GM21367 (cell line): ENCODE measurements at regions not wholly inside any gene's neighbourhood (a gene's known extent, or its start where the extent isn't known, plus 50 kb on each side); places are given as distances from the start of the nearest gene placed in this dataset.
A peak's percentile ranks its signal among the peaks of the same experiment; 100 is the strongest.

ENCODE experiments used
- ATAC-seq: cut with Tn5 transposase; IDR thresholded peaks from one replicate; pipeline ENCODE4 v1.9.1; 2021; ENCODE audit not compliant: unreplicated experiment

DNA sequence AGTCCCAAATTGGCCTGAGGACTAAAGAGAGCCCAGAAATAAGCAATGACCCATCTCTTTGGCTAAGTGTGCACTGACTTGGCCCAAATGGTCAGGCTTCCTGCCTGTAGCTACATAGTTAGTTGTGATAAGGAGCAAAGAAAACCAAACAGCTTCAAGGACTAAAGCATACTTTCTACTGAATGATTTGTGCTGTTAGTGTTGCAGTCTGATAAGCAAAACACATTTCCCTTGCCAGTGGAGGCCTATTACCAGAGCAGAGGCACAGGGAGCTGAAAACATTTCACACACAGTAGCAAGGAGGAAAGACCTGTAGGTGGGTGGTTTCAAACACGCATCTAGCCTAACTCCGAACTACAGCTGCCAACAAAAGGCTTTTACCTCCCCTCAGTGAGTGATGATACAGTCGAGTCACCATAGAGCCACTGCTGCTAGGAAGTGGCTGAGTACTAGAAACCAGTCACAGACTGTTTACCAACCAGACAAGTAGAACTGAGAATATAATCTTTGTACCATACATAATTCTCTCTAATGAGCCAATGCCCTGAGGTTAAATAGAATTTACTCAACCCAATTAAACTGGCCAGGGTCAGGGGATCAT is 222.3 kb upstream of the THBS1 start:
- ATAC-seq = no peak

DNA sequence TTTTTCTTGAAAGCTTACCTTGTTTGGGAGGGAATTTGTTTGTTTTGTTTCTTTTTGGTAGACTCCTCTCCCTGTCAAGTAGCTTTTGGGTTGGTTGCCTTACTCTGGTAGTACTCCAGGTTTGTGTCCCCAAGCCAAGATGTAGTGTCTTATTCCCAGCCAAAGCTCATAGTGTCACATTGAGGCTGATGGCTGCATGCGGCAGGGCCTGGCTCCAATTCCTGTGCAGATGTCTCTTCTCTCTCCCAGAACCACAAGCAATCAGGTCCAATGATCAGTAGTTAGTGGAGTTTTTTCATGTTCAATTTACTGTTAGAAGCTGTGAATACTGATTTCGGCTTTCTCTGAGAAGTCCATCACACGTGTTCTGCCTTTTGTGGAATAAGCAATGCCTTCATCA is 221.1 kb upstream of the THBS1 start:
- no peak for ATAC-seq

DNA sequence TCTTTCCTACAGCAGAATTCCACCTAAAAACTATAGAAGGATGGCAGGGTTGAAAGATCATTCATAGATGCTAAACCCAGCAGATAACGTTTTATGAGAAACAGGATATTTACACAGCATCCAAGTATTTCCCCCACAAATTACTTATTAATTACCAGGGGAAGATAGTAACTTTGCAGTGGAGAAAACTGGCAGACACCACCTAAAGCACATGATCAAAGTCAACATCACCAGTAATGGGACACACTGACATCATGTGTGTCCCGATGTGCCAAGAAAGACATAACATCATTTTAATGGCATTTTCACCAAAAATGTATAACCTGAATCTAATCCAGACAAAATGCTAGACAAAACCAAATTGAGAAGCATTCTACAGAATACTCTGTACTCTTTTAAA is 220.4 kb upstream of the THBS1 start:
- no peak for ATAC-seq

DNA sequence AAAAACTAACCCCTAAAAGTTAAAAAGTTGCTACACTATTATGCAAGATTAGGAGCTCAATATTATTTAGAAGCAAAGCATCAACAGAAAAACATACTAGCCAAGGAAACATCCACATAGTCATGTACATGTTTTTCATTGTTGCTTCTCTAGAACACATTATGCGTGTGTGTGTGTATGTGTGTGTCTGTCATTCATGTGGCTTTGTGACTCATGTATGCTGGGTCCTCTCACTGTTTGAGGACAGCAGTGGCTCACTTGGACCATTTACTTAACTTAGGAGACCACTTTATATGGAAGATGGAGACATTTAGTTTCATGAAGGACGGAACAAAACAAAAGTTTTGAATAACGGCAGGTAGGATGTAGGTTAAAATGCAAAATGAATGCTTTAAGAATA is 219.4 kb upstream of the THBS1 start:
- ATAC-seq = no peak

DNA sequence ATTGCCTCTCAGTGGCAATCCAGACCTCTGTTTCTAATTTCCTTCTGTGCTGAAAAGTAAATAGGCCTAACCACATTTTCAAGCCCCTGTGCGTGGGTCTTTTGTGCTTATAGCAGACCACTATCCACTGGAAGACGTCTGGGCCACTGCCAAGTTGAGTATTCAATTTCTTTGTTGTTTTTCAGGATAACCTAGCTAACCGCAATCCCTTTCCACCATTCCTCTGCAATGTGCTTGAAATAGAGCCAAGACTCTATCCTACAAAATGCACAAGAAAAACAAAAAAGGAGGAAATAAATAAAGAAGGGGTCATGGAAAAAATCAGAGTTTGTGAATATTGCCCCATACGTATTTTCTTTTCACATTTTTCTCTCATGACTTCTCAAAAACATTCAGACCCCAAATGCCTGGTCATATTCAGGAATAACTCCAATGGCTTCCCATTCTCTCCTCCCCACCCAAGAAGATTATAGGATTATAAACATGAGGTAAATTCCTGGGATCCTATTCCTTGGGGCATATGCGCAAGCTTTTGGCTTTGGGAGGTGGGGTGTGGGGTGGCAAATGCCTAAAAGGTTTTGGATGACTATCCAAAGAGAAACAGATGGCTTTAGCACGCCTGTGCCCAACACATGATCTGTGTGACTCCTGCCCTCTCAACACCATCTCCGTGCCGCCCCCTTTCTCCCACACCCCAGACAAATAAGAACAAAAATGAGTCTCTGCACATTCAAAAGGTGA is 217.9 kb upstream of the THBS1 start:
- no peak for ATAC-seq

DNA sequence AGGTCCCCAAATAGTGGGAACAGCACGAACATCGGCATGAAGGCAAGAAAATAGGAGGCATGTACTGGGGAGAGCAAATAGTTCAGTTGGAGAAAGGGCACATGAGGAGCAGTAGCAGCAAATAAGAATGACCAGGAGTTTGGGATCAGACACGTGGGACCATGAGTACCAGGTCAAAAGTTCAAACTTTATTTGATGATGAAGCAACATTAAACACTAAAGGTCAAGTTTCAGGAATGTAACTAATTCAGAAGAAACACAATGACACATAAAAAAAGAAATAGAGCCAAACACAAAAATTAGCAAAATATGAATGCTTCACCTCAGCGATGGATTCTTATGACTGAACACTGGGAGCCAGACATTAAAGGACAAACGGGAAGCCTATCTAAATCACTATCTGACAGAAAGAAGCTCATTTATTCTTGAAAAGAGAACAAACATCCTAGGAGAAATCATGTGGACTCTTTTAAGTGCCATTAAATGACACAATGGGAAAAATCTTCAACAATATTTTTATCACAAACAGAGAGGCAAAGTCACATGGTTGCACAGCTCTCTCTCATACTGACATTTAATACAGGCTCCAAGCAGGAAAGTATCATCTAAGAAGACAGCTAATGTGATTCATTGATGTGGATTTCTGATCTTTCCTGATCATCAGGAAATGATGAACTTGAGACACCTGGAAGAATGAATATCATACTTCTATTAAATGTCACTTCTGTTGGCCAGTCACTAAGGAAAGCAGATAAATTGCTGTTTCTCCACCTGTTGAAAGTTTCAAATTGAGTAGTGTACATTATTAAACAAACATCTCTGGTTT is 216.9 kb upstream of the THBS1 start:
- ATAC-seq = no peak

DNA sequence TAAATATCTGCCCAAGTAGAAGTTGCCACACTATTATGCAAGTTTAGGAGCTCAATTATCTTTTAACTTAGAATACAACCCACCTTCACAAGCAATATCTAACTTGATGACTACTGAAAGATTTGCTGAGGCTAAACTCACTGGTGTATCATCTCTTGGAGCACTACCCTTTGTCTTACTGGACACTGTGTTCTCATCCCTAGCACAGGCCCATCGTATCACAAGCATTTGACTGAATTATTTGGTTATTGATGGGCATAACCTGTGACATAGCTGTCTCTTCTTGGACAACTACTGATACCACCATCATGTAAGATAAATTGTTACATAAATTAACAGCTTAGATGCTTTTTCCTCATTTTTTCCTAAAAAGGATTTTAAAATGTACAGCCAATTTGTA is 216.2 kb upstream of the THBS1 start:
- no peak for ATAC-seq

DNA sequence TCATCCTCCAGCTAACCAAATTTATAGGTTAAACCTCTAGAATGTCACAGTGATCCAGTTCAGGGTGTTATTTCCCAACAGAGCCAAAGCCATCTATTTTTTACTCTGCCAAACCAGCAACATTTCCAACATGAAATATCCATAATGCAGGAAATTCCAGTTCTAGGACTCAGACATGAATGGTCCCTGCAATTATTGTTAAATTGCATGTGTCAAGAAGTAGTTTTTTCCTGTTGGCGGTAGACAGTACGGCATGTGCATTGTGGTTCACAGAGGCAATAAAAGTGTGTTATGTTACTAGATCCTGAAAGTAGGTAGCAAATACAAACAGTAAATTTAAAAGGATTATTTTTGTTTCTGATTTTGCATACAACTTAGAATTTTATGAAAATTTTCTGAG is 215.7 kb upstream of the THBS1 start:
- ATAC-seq = no peak

DNA sequence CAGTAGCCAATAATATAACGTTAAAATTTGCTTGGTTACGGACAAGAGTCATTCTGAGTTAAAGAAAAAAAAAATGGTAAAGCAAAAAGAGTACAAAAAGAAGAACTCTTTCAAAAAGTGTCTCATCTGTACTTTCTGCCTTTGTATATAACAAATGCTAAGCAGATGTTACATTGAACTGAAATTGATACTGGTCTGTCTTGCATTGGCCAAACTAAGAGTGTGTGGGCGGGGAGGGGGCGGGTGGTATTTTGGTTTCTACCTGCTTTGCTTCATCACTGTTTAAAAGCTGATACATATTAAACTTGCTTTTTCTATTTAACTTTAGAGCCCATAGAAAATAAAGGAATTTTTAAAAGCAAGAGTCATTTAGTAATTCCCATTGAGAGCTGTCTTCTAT is 215.0 kb upstream of the THBS1 start:
- no peak for ATAC-seq

DNA sequence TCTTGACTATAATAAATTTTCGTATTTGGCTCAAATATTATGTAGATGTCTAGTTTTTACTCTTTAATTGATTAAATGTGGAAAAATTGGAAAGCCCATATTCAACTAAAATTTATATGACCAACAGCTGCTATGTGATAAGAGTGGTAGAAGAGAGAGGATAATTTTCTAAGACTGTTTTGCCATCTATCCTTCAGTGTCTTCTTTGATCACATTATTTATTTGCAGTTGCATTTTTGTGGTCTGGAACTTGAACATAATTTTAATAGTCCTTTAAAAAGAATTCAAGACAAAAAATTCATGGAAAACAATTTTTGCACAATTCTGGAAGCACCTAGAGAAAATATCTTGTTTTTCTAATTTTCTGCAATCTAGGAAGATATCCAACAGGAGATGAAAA is 213.3 kb upstream of the THBS1 start:
- ATAC-seq = no peak

DNA sequence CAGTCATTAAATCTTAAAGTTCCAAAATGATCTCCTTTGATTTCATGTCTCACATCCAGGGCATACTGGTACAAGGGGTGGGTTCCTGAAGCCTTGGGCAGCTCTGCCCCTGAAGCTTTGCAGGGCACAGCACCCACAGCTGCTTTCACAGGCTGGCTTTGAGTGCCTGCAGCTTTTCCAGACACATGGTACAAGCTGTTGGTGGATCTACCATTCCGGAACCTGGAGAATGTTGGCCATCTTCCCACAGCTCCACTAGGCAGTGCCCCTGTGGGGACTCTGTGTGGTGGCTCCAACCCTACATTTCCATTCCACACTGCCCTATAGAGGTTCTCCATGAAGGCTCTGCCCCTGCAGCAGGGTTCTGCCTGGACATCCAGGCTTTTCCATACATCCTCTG is 211.1 kb upstream of the THBS1 start:
- ATAC-seq = no peak

DNA sequence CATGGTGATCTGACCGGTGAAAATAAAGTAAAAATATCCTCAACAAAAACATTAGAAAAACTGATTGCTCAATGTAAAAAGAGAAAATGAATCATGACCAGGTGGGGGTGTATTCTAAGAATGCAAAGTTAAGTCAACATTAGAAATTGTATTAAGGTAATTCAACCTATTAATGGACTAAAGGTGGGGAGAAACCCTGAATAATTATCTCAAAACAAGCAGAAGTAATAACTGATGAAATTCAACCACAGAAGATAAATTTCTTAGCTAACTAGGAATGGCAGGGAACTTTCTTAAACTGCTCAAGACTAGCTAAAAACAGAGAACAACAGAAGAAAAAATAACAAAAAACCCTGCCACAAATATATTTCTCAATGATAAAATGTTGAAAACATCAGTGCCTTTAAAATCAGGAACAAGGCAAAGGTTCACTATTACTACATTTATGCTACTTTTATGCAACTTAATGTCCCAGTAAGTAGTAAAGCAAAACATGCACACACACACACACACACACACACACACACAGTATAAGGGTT is 204.4 kb upstream of the THBS1 start:
- ATAC-seq = no peak

DNA sequence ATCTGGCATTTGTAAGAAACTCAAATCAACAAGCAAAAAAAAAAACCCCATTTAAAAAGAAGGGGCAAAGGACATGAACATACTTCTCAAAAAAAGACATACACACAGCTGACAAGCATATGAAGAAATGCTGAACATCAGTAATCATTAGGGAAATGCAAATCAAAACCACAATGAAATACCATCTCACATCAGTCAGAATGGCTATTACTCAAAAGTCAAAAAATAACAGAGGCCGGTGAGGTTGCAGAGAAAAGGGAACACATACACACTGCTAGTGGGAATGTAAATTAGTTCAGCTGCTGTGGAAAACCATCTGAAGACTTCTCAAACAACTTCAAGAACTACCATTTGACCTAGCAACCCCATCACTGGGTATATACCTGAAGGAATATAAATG is 199.4 kb upstream of the THBS1 start:
- peak; percentile 53 for ATAC-seq

DNA sequence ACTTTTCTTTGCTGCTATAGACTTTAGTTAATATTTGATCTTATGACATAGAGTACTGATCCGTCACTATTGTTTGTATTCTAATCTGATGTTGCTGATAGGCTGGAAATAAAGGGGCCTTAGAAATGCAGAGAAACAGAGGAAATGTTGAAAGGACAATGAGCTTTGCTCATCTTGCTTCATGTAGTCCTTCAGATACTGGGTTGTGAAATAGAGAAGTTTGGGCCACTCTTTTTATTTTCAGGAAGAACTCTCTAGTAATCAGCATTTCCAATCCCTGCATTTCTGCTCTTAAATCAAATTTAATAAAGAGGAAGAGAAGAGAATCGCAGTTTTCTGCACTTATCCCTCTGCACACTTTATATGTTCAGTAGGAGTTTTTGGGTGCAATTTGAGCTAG is 192.8 kb upstream of the THBS1 start:
- ATAC-seq = no peak

DNA sequence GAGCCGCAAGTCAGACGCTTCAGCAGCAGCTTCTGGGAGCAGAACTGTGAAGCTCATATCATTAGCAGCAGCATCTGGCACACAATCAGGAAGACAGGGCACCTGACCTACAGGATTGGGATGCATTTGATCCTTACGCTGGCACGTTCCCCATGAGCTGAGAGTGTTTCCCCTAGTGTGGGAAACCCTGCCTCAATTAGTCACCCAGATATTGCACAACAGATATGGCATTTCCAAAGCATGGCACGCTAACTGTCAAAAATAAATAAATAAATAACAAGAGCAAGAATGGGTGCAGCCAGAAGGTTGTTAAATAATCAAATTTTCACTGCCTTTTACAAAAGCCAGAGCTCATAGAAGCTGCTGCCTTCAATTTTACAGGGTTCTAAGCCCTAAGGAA is 189.6 kb upstream of the THBS1 start:
- ATAC-seq = no peak

DNA sequence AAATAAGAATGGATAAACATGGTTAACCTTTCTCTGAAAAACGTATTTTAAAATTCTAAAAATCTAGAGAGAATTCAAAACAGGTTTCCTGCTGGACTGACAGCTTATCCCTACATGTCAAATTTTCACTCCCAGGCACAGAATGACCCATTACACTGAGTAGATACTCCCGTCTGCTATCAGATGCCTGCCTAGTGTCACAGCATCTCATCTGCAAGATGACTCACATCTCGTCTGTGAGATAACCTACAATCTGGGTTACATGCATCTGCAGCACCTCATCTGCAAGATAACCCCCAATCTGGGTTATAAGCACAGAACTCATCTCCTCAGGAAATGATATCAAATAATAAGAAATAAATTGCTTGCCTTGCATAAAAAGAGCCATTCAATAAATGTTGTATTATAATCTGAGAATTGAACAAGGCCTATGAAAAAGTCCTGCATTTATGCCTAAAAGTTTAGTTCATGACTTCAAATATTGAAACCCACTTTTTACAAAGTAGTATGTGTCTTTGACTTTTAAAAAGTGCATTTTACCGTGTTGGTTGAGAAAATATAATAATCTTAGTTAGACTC is 188.3 kb upstream of the THBS1 start:
- no peak for ATAC-seq

DNA sequence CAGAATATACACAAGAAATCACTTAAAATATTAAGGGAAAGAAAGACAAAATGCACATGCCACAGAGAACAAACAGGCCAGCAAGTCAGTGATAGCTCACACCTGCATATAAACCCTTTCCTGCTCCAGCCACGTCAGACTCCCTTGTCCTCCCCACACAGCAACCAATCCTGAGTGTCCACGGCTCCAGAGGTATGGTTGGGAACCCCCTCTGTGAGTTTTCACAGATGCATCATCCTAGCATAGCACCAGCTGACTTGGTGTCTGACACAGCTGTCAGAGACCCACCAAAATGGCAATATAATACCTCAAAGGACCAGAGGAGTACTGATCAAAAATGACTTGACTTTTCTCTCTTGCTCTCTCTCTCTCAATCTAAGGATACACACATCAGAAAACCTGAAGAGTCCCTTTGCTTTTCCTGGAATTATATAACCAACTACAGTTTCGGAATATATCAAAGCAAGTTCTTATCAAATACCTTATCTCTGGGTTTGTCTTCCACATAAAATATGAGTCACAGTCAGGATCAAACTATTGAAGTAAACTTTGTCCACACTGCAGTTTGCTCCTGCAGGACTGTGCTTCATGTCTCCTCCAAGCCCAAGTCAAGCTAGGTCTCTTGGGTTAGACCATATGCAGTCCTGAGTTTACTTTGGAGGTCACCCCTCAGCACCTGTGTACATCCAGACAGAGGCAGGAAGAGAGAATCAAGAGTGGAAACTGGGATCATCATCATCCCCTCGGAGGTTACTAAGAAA is 187.1 kb upstream of the THBS1 start:
- ATAC-seq = no peak

DNA sequence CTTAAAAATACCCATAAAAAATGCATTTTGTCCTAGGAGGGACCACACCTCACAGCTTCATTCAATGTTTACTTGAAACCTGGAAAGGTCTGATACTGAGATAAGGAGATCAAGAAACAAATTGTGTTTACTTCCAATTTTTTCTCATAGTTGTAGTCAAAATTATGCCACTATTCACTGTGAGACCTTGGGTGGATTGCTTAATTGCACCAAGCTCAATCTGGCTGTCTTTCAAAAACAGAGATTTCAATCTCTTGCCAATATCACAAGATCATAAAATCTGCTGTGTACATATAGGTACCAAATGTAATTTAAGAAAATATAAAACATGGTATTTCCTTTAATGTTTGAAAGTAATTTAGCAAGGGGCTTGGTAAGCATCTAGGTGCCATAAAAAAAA is 186.4 kb upstream of the THBS1 start:
- ATAC-seq = no peak

DNA sequence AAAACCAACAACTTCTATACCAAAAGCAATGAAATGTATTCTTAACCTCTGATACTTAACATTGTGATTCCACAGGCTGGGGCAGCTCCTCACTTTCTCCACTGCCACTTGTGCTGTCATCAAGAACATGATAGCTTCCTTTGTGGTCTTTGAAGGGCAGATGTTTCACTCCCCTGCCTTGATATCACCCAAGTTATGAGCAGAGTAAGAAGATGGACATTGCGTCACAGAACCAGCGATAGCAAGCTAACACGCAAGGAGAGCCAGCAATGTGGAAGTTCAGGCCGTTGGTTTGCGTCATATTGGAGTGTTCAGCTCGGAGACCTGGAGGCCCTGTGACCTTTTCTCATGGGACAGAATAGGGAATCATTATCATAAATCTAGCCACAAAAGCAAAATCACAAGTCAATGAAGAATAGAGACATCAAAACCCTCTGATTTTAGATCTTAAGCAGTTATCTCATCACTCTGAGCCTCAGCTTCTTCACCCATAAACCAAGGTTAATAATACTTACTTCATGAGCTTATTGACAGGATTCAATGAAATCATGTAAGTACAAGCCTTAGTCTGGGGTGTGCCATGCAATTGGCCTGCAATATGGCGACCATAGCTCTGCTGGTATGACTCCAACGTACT is 183.8 kb upstream of the THBS1 start:
- no peak for ATAC-seq

DNA sequence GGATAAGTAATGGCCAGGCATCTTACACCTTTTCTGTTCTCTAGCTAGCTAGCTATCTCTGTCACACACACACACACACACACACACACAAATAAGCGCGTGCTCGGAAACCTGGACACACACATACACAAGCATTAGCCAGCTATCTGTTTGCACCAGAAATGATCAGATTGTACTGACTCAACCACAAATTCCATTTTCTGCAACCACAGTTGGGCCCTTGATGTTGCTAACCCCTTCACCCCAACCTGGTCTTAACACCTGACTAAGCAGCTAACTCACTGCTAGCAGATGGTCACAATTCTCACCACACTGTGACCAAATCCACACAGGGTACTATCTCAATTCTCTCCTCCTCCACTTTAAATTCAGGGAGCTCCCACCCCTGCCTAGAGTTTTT is 183.0 kb upstream of the THBS1 start:
- no peak for ATAC-seq
